IMR-90 (cell line): ENCODE measurements at regions not wholly inside any gene's neighbourhood (a gene's known extent, or its start where the extent isn't known, plus 50 kb on each side); places are given as distances from the start of the nearest gene placed in this dataset.

Source experiments
- ATAC-seq: fragments of 200-7000 bp; cut with Tn5 transposase; 2 replicates; pipeline ENCODE4 v1.9.1; 2020; ENCODE audit warnings: low read depth, mild to moderate bottlenecking, moderate library complexity
- BruUV-seq: library from RNA; stranded (reverse); fragments of 400-500 nt; replicated peaks from 2 replicates; lab custom pipeline; 2021; lab: Mats Ljungman, UMichigan
- CTCF ChIA-PET: fragments of 300-600 bp; formaldehyde crosslinking; extraction: SDS; loops from one replicate; lab custom pipeline; 2021; ENCODE audit warnings: antibody characterized with exemption; lab: Yijun Ruan, JAX
- POLR2A ChIA-PET: fragments of 300-600 bp; sonication (Branson Sonifier 250); formaldehyde crosslinking; loops from one replicate; lab custom pipeline; 2022; ENCODE audit warnings: antibody characterized with exemption; ENCODE audit not compliant: unreplicated experiment; lab: Charles Lee
- DNase-seq: peaks from one replicate; pipeline ENCODE4 v3.0.0; 2013
- H2AFZ ChIP-seq: replicated peaks from 2 replicates; pipeline ENCODE3; 2013; ENCODE audit warnings: low read length, mild to moderate bottlenecking; ENCODE audit not compliant: poor library complexity
- H2AK5ac ChIP-seq: 2 replicates; pipeline ENCODE4 v1.6.1; 2013; ENCODE audit warnings: low read depth, low read length, inconsistent platforms
- H2AK9ac ChIP-seq: replicated peaks from 2 replicates; pipeline ENCODE3; 2013; ENCODE audit warnings: mild to moderate bottlenecking, low read depth, low read length, moderate library complexity; ENCODE audit not compliant: poor library complexity
- H2BK120ac ChIP-seq: 2 replicates; pipeline ENCODE4 v1.6.1; 2013; ENCODE audit warnings: low read depth, low read length, inconsistent platforms
- H2BK15ac ChIP-seq: 3 replicates; pipeline ENCODE4 v1.6.1; 2013; ENCODE audit warnings: low read depth, low read length, inconsistent platforms
- H2BK20ac ChIP-seq: 2 replicates; pipeline ENCODE4 v1.6.1; 2013; ENCODE audit warnings: low read depth, mild to moderate bottlenecking, inconsistent platforms, low read length, moderate library complexity
- H2BK5ac ChIP-seq: 2 replicates; pipeline ENCODE4 v1.6.1; 2013; ENCODE audit warnings: mild to moderate bottlenecking, low read depth, low read length, inconsistent platforms; ENCODE audit not compliant: poor library complexity, severe bottlenecking
- H3K14ac ChIP-seq: replicated peaks from 2 replicates; pipeline ENCODE4 v1.6.1; 2013; ENCODE audit warnings: low read depth, low read length, inconsistent platforms
- H3K18ac ChIP-seq: 2 replicates; pipeline ENCODE4 v1.6.1; 2013; ENCODE audit warnings: low read depth, low read length, control low read depth
- H3K23ac ChIP-seq: 2 replicates; pipeline ENCODE4 v1.6.1; 2013; ENCODE audit warnings: low read depth, low read length, inconsistent platforms
- H3K27ac ChIP-seq: 2 replicates; pipeline ENCODE4 v1.5.1; 2013; ENCODE audit warnings: mild to moderate bottlenecking, control low read depth, low read length; ENCODE audit not compliant: insufficient read depth
- H3K27me3 ChIP-seq: 2 replicates; pipeline ENCODE4 v1.6.1; 2013; ENCODE audit warnings: low read length; ENCODE audit not compliant: control insufficient read depth, insufficient read depth
- H3K36me3 ChIP-seq: 2 replicates; pipeline ENCODE4 v1.6.1; 2013; ENCODE audit warnings: low read length, mixed read lengths; ENCODE audit not compliant: control insufficient read depth, insufficient read depth
- H3K4ac ChIP-seq: 2 replicates; pipeline ENCODE4 v1.6.1; 2013; ENCODE audit warnings: low read depth, low read length, inconsistent platforms
- H3K4me1 ChIP-seq: 2 replicates; pipeline ENCODE4 v1.6.1; 2013; ENCODE audit warnings: low read length, mixed read lengths; ENCODE audit not compliant: control insufficient read depth, insufficient read depth
- H3K4me2 ChIP-seq: 2 replicates; pipeline ENCODE4 v1.6.1; 2013; ENCODE audit warnings: low read depth, mild to moderate bottlenecking, control low read depth, low read length, moderate library complexity
- H3K4me3 ChIP-seq: 2 replicates; pipeline ENCODE4 v1.5.1; 2013; ENCODE audit warnings: low read depth, mild to moderate bottlenecking, control low read depth, low read length, moderate library complexity; ENCODE audit not compliant: insufficient read depth
- H3K56ac ChIP-seq: 2 replicates; pipeline ENCODE4 v1.6.1; 2013; ENCODE audit warnings: low read length, inconsistent platforms; ENCODE audit not compliant: insufficient read depth; ENCODE audit errors: extremely low read depth
- H3K79me1 ChIP-seq, 2 experiments: 2 replicates each; pipeline ENCODE4 v1.6.1; 2013; ENCODE audit warnings: low read length in 2 of 2, inconsistent platforms in 1 of 2, low read depth in 1 of 2
- H3K9ac ChIP-seq: 2 replicates; pipeline ENCODE4 v1.6.1; 2013; ENCODE audit warnings: low read depth, low read length, control low read depth
- H3K9me1 ChIP-seq: 2 replicates; pipeline ENCODE4 v1.6.1; 2013; ENCODE audit warnings: low read length, inconsistent platforms; ENCODE audit not compliant: insufficient read depth
- H3K9me3 ChIP-seq: 2 replicates; pipeline ENCODE4 v1.6.1; 2013; ENCODE audit warnings: low read length; ENCODE audit not compliant: control insufficient read depth, insufficient read depth
- H4K20me1 ChIP-seq: 2 replicates; pipeline ENCODE4 v1.6.1; 2013; ENCODE audit warnings: low read length, inconsistent platforms; ENCODE audit not compliant: insufficient read depth
- H4K5ac ChIP-seq: 2 replicates; pipeline ENCODE4 v1.6.1; 2013; ENCODE audit warnings: mild to moderate bottlenecking, low read depth, low read length, control low read depth
- H4K8ac ChIP-seq, 2 experiments: 2 replicates each; pipeline ENCODE4 v1.6.1; 2013; ENCODE audit warnings: low read depth in 2 of 2, low read length in 2 of 2, control low read depth in 1 of 2, inconsistent platforms in 1 of 2
- H4K91ac ChIP-seq: 2 replicates; pipeline ENCODE4 v1.6.1; 2013; ENCODE audit warnings: low read depth, low read length, inconsistent platforms; ENCODE audit not compliant: insufficient read depth
- CEBPB ChIP-seq: IDR thresholded peaks from 2 replicates; pipeline ENCODE4 v1.6.1; 2012; ENCODE audit warnings: low read depth, low read length, improper control_type of control experiment
- NFE2L2 ChIP-seq: fragments of 150-350 bp; IDR thresholded peaks from 2 replicates; pipeline ENCODE4 v1.6.1; 2016; ENCODE audit warnings: low read depth, mild to moderate bottlenecking, low read length
- WGBS, 2 experiments: methylation state at CpG; one replicate each; pipeline versions ENCODE4 v1.1.5 to v1.1.7; 2013; ENCODE audit warnings: missing lambda C conversion rate in 2 of 2; ENCODE audit not compliant: insufficient read length in 1 of 2; ENCODE audit errors: extremely low coverage in 2 of 2; 5-methylcytosine and 5-hydroxymethylcytosine counted together
- dilution Hi-C: fragments of 300-500 bp; cut with HindIII; formaldehyde crosslinking; loops from one replicate; pipeline ENCODE4 v1.14.3; 2018; ENCODE audit warnings: low sequenced_read_pairs; ENCODE audit not compliant: unreplicated experiment
- in situ Hi-C: fragments of 300-500 bp; cut with MboI; formaldehyde crosslinking; loops from 3 replicates; pipeline ENCODE4 v1.14.3; 2019; ENCODE audit warnings: low sequenced_read_pairs, inconsistent platforms, mixed read lengths
- intact Hi-C: fragments of 100-400 bp; cut with micrococcal nuclease; formaldehyde crosslinking; loops from 2 replicates; pipeline ENCODE4 v1.10.0; 2022

GRCh38 chr1:96074422-96074821 is 647.2 kb upstream of the PTBP2 start:
- no peak for TF ChIP-seq CEBPB
- no peak for TF ChIP-seq NFE2L2
- ATAC-seq, result no peak
- Histone ChIP-seq H3K4me3 (no peak overlapping the region), H3K9ac (no peak overlapping the region), H3K14ac (no peak overlapping the region), H4K5ac (no peak overlapping the region), H3K56ac (no peak overlapping the region), H3K4ac (no peak overlapping the region), H3K27ac (no peak overlapping the region), H2BK20ac (no peak overlapping the region), H4K91ac (no peak overlapping the region), H3K9me3 (no peaks in the 10 kb centered on the region), H3K9me1 (no peaks in the 10 kb centered on the region), H3K36me3 (no peaks in the 10 kb centered on the region), H3K79me1 (no peaks in the 10 kb centered on the region), H2BK15ac (no peak overlapping the region), H2BK5ac (no peak overlapping the region), H3K27me3 (no peaks in the 10 kb centered on the region), H3K4me2 (no peak overlapping the region), H3K18ac (no peak overlapping the region), H3K4me1 (no peaks in the 10 kb centered on the region), H2AK9ac (no peak overlapping the region), H4K20me1 (no peaks in the 10 kb centered on the region), H4K8ac (no peak overlapping the region), H2AFZ (no peak overlapping the region), H2AK5ac (no peak overlapping the region), H2BK120ac (no peak overlapping the region), H3K23ac (no peak overlapping the region)
- WGBS, 2 experiments, result no CpG with 5 or more reads among the region's 2 CpGs
- dilution Hi-C loops (no loop called here), intact Hi-C loops (no loop called here), in situ Hi-C loops (no loop called here)
- DNase-seq, result no peak
- BruUV-seq, result no TSS peak
- CTCF ChIA-PET, result no interaction called here
- POLR2A ChIA-PET, result no interaction called here
